ENCODE measurements at regions not wholly inside any gene's neighbourhood (a gene's known extent, or its start where the extent isn't known, plus 50 kb on each side); places are given as distances from the start of the nearest gene placed in this dataset.

DNA sequence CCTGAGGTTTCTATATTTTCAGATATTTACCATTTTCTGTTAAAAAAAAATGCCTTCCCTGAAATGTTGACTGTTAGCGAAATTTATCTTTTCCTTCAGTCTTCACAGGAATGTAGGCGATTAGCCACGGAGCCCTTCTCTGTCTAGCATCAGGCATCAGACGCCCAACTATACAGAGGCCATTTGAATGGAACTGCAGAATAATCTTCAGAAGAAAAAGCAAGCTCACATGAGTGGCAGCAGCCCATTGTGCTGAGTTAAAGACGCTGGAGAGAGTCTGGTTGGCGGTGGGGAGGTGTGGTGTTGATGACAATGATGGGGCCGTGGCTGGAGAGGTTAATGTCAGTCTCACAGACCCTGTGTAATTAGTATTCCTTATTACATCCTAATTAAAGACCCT, 196.8 kb upstream of the LEF1 start:
- TF ChIP-seq, protein P1, sequence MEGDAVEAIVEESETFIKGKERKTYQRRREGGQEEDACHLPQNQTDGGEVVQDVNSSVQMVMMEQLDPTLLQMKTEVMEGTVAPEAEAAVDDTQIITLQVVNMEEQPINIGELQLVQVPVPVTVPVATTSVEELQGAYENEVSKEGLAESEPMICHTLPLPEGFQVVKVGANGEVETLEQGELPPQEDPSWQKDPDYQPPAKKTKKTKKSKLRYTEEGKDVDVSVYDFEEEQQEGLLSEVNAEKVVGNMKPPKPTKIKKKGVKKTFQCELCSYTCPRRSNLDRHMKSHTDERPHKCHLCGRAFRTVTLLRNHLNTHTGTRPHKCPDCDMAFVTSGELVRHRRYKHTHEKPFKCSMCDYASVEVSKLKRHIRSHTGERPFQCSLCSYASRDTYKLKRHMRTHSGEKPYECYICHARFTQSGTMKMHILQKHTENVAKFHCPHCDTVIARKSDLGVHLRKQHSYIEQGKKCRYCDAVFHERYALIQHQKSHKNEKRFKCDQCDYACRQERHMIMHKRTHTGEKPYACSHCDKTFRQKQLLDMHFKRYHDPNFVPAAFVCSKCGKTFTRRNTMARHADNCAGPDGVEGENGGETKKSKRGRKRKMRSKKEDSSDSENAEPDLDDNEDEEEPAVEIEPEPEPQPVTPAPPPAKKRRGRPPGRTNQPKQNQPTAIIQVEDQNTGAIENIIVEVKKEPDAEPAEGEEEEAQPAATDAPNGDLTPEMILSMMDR (IDR thresholded peaks at IDR 0.05 in 8 of 11, conservative IDR thresholded peaks at IDR 0.05 in 3 of 11) = no peak
- TF ChIP-seq POLR2A (IDR thresholded peaks at IDR 0.05) = no peak
